ENCODE measurements at regions not wholly inside any gene's neighbourhood (a gene's known extent, or its start where the extent isn't known, plus 50 kb on each side); places are given as distances from the start of the nearest gene placed in this dataset.
A peak's percentile ranks its signal among the peaks of the same experiment; 100 is the strongest.
"Not testable (repeated sequence)": the region's sequence is repeated elsewhere in the genome, so short reads cannot be mapped to it uniquely, and the experiment has no call there.

DNA sequence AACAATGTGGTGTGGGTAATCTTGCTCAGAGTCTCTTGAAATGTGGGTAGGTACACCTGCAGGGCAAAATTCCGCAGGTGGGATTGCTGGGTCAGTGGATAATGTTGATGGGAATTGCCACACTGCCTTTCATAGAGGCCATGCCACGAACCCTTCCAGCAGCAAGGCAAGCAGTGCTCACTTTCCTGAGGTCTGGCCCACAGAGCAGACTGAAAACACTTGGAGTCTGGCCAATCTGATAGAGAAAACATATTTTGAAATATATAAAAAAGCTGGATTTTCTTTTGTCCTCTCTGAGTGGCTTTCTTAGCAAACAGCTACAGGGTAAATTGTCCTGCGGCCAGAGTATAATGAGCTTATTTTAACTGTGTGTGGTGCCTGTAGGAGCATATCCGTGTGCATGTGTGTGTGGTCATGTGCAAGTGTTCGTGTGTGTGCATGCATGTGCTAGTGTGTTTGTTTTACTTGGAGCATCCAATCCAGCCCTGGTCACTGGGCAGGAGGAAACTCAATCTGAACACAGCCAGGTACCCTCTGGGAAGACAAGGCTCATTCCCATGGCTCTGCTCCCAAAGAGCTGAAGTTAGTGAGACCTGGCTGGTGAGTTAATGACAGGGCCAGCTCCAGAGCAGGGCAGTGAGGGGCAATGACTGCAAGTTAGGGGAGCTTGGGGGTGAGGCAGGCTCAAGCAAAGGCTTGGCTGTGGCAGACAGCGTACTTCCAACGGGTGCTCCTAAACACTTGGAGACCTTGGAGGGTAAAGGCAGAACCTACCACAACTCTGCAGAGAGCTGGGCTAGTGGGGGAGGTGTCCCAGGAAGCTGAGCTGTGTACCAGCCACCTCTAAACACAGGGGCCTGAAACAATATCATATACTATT, 91.3 kb downstream of the PLXNA1 start:
- DNase-seq (ENCODE audit: insufficient read length) (no peak), FAIRE-seq (no peak)
- no peak for TF ChIP-seq TAF1 (IDR thresholded peaks at IDR 0.05; ENCODE audit: borderline replicate concordance, low read depth, low read length)
- no peak for TF ChIP-seq POLR2AphosphoS5 (IDR thresholded peaks at IDR 0.05; ENCODE audit: low read depth, low read length)
- TF ChIP-seq POLR2A (IDR thresholded peaks at IDR 0.05; ENCODE audit: low read depth, low read length): no peak

DNA sequence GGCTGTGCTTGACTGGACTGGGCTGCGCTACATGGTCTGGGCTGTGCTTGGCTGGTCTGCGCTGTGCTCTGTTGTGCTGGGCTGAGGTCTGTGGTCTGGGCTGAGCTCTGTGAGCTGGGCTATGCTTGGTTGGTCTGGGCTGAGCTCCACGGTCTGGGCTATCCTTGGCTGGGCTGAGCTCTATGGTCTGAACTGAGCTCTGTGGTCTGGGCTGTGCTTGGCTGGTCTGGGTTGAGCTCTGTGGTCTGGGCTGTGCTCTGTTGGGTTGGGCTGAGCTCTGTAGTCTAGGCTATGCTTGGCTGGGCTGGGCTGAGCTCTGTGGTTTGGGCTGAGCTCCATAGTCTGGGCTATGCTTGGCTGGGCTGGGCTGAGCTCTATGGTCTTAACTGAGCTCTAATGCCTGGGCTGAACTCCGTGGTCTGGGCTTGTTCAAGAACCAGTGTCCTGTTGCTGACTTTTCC, 92.0 kb downstream of the PLXNA1 start:
- DNase-seq (ENCODE audit: insufficient read length) (peak; percentile 56), FAIRE-seq (peak; percentile 81)
- no peak for TF ChIP-seq POLR2AphosphoS5 (IDR thresholded peaks at IDR 0.05; ENCODE audit: low read depth, low read length)
- no peak for TF ChIP-seq POLR2A (IDR thresholded peaks at IDR 0.05; ENCODE audit: low read depth, low read length)
- TF ChIP-seq TAF1 (IDR thresholded peaks at IDR 0.05; ENCODE audit: borderline replicate concordance, low read depth, low read length): no peak

DNA sequence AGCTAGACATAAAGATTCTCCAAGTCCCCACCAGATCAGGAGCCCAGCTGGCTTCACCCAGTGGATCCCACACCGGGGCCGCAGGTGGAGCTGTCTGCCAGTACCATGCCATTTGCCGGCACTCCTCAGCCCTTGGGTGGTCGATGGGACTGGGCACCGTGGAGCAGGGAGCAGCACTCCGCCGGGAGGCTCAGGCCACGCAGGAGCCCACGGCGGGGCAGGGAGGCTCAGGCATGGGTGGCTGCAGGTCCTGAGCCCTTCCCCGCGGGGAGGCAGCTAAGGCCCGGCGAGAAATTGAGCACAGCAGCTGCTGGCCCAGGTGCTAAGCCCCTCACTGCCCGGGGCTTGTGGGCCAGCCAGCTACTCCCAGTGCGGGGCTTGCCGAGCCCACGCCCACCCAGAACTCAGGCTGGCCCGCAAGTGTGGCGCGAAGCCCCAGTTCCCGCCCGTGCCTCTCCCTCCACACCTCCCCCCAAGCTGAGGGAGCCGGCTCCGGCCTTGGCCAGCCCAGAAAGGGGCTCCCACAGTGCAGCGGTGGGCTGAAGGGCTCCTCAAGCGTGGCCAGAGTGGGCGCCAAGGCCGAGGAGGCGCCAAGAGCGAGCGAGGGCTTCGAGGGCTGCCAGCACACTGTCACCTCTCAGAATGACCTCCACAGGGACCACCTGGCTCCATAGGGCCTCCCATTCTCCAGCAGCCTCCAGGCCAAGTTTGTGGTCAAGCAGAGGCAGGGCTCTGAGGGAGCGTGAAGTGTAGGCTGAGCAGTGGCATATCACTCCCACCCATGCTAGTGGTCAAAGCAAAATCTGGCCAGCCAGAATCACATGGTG, 93.5 kb downstream of the PLXNA1 start:
- FAIRE-seq; DNase-seq (ENCODE audit: insufficient read length): not testable (repeated sequence)

DNA sequence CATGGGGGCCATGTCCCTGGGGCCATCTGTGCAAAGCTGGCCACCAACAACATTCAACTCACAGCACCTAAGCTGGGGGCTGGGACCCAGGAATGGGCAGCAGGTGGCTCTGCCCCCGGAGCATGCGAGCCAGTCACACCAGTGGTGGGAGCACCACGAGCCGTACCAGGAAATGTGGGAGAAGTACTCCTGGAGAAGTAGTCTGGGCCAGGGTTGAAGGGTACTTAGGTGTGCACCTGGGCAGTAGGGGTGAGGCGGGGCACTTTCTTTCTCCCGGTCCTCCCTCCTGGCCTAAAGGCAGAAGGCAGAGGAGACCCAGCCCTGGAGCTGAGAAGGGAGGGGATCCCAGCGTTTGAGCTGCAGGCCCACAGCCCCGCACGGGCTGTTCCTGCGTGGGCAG, 94.2 kb downstream of the PLXNA1 start:
- DNase-seq (ENCODE audit: insufficient read length) (no peak), FAIRE-seq (no peak)
- no peak for TF ChIP-seq POLR2AphosphoS5 (IDR thresholded peaks at IDR 0.05; ENCODE audit: low read depth, low read length)
- no peak for TF ChIP-seq POLR2A (IDR thresholded peaks at IDR 0.05; ENCODE audit: low read depth, low read length)
- TF ChIP-seq TAF1 (IDR thresholded peaks at IDR 0.05; ENCODE audit: borderline replicate concordance, low read depth, low read length): no peak

DNA sequence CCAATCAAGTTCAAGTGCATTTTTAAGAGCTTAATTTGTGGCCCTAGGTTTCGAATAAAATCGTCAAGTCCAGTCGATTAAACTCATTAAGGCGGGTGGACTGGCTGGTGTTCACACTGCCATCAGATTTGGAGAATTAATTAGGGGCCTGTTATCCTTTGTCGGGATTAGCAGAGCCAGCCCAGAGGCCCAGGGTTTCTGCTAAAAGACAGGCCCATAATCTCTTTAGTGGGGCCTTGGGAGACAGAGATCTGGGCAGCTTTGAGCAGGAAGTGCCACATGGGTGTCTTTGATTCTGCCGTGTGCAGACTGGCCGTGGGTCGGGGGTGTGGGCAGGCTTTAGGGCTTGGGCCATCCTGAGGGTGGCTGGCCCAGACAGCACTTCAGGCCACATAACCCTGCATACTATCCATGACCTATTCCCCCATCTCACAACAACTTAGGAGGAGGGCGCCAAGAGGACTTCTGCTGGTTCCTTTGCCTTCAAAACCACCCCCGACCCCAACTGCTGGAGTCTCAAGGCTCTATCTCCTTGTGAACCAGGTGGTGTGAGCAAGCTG, 94.7 kb downstream of the PLXNA1 start:
- no peak for TF ChIP-seq POLR2A (IDR thresholded peaks at IDR 0.05; ENCODE audit: low read depth, low read length)
- no peak for TF ChIP-seq POLR2AphosphoS5 (IDR thresholded peaks at IDR 0.05; ENCODE audit: low read depth, low read length)
- TF ChIP-seq TAF1 (IDR thresholded peaks at IDR 0.05; ENCODE audit: borderline replicate concordance, low read depth, low read length): no peak
- DNase-seq (ENCODE audit: insufficient read length): no peak
- FAIRE-seq: no peak

DNA sequence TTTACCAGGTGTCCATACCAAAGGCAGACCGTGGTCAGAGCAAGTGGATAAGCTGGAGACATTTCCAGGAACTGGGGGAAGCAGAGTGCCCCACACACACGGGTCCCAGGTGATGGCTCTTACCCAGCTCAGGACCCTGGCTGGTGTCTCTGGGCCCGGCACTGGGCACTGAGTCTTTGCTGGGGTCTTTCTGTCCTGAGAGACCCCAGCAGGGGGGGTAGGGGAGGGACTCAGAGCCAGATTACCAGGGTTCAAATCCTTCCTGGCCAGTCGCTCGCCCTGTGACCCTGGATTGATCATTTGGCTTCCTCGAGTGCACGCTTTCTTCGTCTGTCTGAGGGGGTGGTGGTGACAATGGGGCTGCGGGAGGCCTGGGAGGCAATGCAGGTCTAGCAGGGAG, 95.7 kb downstream of the PLXNA1 start:
- FAIRE-seq: no peak
- TF ChIP-seq POLR2AphosphoS5 (IDR thresholded peaks at IDR 0.05; ENCODE audit: low read depth, low read length) (no peak), POLR2A (IDR thresholded peaks at IDR 0.05; ENCODE audit: low read depth, low read length) (no peak), TAF1 (IDR thresholded peaks at IDR 0.05; ENCODE audit: borderline replicate concordance, low read depth, low read length) (no peak)
- DNase-seq (ENCODE audit: insufficient read length): no peak

DNA sequence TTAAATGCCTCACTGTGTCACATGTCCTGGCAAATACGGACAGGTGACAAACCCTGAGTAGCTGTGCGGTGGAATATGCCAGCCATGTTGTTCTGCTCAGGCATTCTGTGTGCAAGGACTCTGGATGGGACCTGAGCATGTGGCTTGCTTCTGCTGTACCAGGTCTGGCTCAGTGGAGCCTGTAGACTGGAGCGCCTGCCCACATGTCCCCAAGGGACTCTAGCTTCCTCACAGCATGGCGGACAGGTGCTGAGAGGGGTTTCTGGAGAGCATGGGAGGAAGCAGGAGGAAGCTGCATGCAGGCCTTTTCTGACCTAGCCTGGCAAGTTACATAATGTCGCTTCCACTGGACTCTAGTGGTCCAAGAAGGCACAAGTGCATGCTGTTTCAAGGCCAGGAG, 96.3 kb downstream of the PLXNA1 start:
- FAIRE-seq (no peak), DNase-seq (ENCODE audit: insufficient read length) (no peak)
- TF ChIP-seq POLR2A (IDR thresholded peaks at IDR 0.05; ENCODE audit: low read depth, low read length) (no peak), TAF1 (IDR thresholded peaks at IDR 0.05; ENCODE audit: borderline replicate concordance, low read depth, low read length) (no peak), POLR2AphosphoS5 (IDR thresholded peaks at IDR 0.05; ENCODE audit: low read depth, low read length) (no peak)

DNA sequence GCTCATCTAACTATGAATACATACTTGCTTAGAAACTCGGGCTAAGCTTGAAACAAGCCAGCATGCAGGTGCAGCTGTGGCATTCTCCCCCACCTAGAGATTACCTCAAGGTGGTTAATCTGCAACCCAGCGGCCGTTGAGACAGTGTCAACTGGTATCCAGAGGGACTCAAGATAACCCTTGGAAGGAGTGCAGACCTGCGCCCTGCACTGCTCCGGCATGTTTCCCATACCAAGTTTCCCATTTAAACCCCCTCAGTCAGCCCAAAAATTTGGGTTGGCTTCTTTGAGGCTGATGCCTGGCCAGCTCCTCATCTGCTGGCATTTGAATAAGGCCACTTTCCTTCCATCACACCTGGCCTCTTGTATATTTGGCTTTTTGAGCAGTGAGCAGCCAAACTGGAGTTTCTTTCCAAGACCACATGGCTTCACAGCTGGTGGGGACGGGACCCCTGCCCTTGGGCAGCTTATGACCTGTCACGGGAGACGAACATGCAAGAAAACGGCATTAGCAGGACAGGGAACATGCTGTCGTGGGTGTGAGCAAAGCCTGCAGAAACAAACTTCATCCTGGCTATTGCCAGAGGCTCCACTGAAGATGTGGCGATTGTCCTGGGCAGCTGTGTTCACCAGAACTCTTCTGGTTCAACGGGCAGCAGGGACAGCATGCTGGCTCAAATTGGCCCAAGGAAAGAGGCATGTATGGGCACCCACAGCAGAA, 98.2 kb downstream of the PLXNA1 start:
- no peak for TF ChIP-seq TAF1 (IDR thresholded peaks at IDR 0.05; ENCODE audit: borderline replicate concordance, low read depth, low read length)
- no peak for TF ChIP-seq POLR2A (IDR thresholded peaks at IDR 0.05; ENCODE audit: low read depth, low read length)
- no peak for TF ChIP-seq POLR2AphosphoS5 (IDR thresholded peaks at IDR 0.05; ENCODE audit: low read depth, low read length)
- DNase-seq (ENCODE audit: insufficient read length) (no peak), FAIRE-seq (no peak)

DNA sequence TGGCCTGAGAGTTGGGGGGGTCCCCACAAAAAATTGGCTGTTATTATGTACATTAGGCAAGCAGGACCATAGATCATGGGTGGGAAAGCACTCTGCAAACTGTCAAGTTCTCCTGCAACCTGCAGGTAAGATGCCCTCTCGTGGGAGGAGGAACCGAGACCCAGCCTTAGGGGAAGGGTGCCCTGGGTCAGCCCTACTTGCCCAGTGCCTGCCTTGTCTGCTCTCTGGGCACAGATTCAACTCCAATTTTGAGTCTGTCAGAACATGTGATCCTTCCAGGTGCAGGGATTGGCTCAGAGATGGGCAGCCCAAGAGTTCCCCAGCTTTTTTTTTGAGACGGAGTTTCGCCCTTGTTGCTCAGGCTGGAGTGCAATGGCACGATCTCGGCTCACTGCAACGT, 99.2 kb downstream of the PLXNA1 start:
- TF ChIP-seq POLR2A (IDR thresholded peaks at IDR 0.05; ENCODE audit: low read depth, low read length): no peak
- TF ChIP-seq POLR2AphosphoS5 (IDR thresholded peaks at IDR 0.05; ENCODE audit: low read depth, low read length): no peak
- no peak for TF ChIP-seq TAF1 (IDR thresholded peaks at IDR 0.05; ENCODE audit: borderline replicate concordance, low read depth, low read length)
- DNase-seq (ENCODE audit: insufficient read length) (no peak), FAIRE-seq (no peak)

DNA sequence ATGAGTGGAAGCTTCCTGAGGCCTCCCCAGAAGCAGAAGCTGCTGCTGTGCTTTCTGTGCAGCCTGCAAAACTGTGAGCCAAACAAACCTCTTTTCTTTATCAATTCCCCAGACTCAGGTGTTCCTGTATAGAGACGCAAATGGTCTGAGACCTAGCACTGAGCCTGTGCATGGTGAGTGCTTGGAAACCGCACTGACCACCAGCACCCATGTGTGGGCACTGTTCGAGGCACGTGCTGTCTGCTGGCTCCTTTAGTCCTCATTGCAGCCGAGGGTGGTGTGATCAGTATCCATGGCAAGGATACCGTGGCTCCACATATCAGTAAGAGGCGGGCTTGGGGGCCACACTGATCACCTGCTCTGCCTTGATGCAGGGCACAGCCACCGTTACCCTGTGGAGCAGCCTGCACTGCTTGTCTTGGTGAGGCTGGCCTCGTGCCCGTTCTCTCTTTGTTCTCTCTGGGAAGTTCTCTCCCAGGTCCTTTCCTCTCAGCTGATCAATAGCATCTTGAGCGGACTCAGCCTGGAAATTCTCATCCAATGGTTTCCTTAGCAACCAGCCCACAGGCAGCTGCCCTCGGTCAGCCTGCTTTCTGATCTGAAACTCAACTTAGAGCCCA, 101.0 kb downstream of the PLXNA1 start:
- no peak for DNase-seq (ENCODE audit: insufficient read length)
- TF ChIP-seq TAF1 (IDR thresholded peaks at IDR 0.05; ENCODE audit: borderline replicate concordance, low read depth, low read length): no peak
- TF ChIP-seq POLR2AphosphoS5 (IDR thresholded peaks at IDR 0.05; ENCODE audit: low read depth, low read length): no peak
- TF ChIP-seq POLR2A (IDR thresholded peaks at IDR 0.05; ENCODE audit: low read depth, low read length): no peak

More for the DNA sequence above, 101.0 kb downstream of the PLXNA1 start:
- no peak for FAIRE-seq
